ENCODE measurements at regions not wholly inside any gene's neighbourhood (a gene's known extent, or its start where the extent isn't known, plus 50 kb on each side); places are given as distances from the start of the nearest gene placed in this dataset.

GRCh38 chr13:99051768-99052455, 74.0 kb upstream of the DOCK9 start:
- no peak overlapping the region for H3K4me3 ChIP-seq (ENCODE audit: low read length)
- peak; percentile 80 for DNase-seq (ENCODE audit: low read depth, low spot score)

GRCh38 chr13:99053636-99054233, 75.9 kb upstream of the DOCK9 start:
- peak; percentile 97 for DNase-seq (ENCODE audit: low read depth, low spot score)
- H3K4me3 ChIP-seq (ENCODE audit: low read length): no peak overlapping the region

- DNase-seq (ENCODE audit: low read depth, low spot score): no peak
- H3K4me3 ChIP-seq (ENCODE audit: low read length): no peak overlapping the region
These were observed 77.4 kb upstream of the DOCK9 start for GRCh38 chr13:99055281-99055680.

- H3K4me3 ChIP-seq (ENCODE audit: low read length): no peak overlapping the region
- DNase-seq (ENCODE audit: low read depth, low spot score): no peak
These were observed 77.9 kb upstream of the DOCK9 start for GRCh38 chr13:99055735-99056134.

GRCh38 chr13:99056381-99057014, 78.6 kb upstream of the DOCK9 start:
- DNase-seq (ENCODE audit: low read depth, low spot score): no peak

GRCh38 chr13:99057310-99057975, 79.6 kb upstream of the DOCK9 start:
- DNase-seq (ENCODE audit: low read depth, low spot score): no peak
- H3K4me3 ChIP-seq (ENCODE audit: low read length): no peak overlapping the region

More at GRCh38 chr13:99056381-99057014, 78.6 kb upstream of the DOCK9 start:
- H3K4me3 ChIP-seq (ENCODE audit: low read length): no peak overlapping the region

GRCh38 chr13:99058527-99059495, 80.9 kb upstream of the DOCK9 start:
- no peak overlapping the region for H3K4me3 ChIP-seq (ENCODE audit: low read length)
- DNase-seq (ENCODE audit: low read depth, low spot score): no peak

- DNase-seq (ENCODE audit: low read depth, low spot score): no peak
- no peak overlapping the region for H3K4me3 ChIP-seq (ENCODE audit: low read length)
These were observed 81.7 kb upstream of the DOCK9 start for GRCh38 chr13:99059498-99060075.

- no peak for DNase-seq (ENCODE audit: low read depth, low spot score)
These were observed 83.5 kb upstream of the DOCK9 start for GRCh38 chr13:99061411-99061810.

GRCh38 chr13:99062593-99062992, 84.7 kb upstream of the DOCK9 start:
- no peak for DNase-seq (ENCODE audit: low read depth, low spot score)
- no peak overlapping the region for H3K4me3 ChIP-seq (ENCODE audit: low read length)

More at GRCh38 chr13:99061411-99061810, 83.5 kb upstream of the DOCK9 start:
- no peak overlapping the region for H3K4me3 ChIP-seq (ENCODE audit: low read length)

GRCh38 chr13:99063178-99063577, 85.3 kb upstream of the DOCK9 start:
- no peak for DNase-seq (ENCODE audit: low read depth, low spot score)
- H3K4me3 ChIP-seq (ENCODE audit: low read length): no peak overlapping the region

GRCh38 chr13:99063952-99064351, 86.1 kb upstream of the DOCK9 start:
- no peak overlapping the region for H3K4me3 ChIP-seq (ENCODE audit: low read length)
- no peak for DNase-seq (ENCODE audit: low read depth, low spot score)

- no peak overlapping the region for H3K4me3 ChIP-seq (ENCODE audit: low read length)
- DNase-seq (ENCODE audit: low read depth, low spot score): no peak
These were observed 86.9 kb upstream of the DOCK9 start for GRCh38 chr13:99064624-99065234.

GRCh38 chr13:99065235-99066015, 87.6 kb upstream of the DOCK9 start:
- no peak overlapping the region for H3K4me3 ChIP-seq (ENCODE audit: low read length)
- no peak for DNase-seq (ENCODE audit: low read depth, low spot score)

- no peak overlapping the region for H3K4me3 ChIP-seq (ENCODE audit: low read length)
- no peak for DNase-seq (ENCODE audit: low read depth, low spot score)
These were observed 88.4 kb upstream of the DOCK9 start for GRCh38 chr13:99066219-99066618.

GRCh38 chr13:99067159-99067985, 89.5 kb upstream of the DOCK9 start:
- no peak overlapping the region for H3K4me3 ChIP-seq (ENCODE audit: low read length)
- no peak for DNase-seq (ENCODE audit: low read depth, low spot score)

- H3K4me3 ChIP-seq (ENCODE audit: low read length): no peak overlapping the region
- no peak for DNase-seq (ENCODE audit: low read depth, low spot score)
These were observed 93.3 kb upstream of the DOCK9 start for GRCh38 chr13:99071211-99071610.
